ENCODE measurements at regions not wholly inside any gene's neighbourhood (a gene's known extent, or its start where the extent isn't known, plus 50 kb on each side); places are given as distances from the start of the nearest gene placed in this dataset.

DNA sequence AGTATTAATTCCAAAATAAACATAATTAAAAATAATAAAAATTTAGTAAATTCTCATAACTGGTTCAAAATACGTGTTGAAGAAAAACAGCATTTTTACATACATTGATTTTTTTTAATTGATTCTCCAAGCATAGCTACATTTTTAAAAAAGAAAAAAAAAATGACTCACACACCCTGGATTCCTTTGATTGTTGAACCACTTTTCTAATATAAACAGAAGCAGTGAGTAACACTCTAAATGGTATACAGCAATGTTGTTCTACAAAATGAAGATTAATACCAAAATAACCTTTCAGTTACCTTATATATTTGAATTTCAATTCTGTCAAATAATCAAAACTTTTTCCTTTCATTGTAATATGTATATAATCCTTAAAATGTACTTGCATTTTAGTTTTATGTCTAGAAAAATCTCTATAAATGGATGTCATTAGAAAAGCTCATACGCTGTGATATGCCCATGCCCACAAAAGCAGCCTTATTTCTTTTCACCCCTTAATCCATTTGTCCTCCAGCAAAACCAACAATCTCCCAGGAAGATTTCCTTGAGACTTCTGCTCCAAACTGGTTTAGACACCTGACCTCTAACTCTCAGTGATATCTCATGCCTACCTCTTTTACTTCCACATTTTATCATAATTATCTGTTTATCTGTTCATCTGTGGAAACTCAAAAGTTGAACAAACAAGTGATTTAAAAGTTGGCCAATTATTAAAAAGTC is 246.4 kb upstream of the NR5A2 start:
- intact Hi-C loops (cut with micrococcal nuclease; ENCODE audit: unreplicated experiment) (no loop called here), in situ Hi-C loops (cut with HindIII; ENCODE audit: low pct_unique_long_range_greater_than_20kb, low sequenced_read_pairs) (no loop called here)
- POLR2A ChIA-PET: interaction anchor here (0.6 kb wide), 1 partner anchor 14 kb away, joined by 5 read pairs; no protein-coding TSS in a partner anchor
- ATAC-seq (no peak), DNase-seq (ENCODE audit: low read depth, low spot score) (no peak)
- BruUV-seq (replicated peaks): no TSS peak
- CTCF ChIA-PET: no interaction called here
- Histone ChIP-seq H3K36me3 (ENCODE audit: control insufficient read depth, insufficient read depth, low read length) (no peaks in the 10 kb centered on the region), H3K4me1 (ENCODE audit: control insufficient read depth, insufficient read depth, low read length) (no peaks in the 10 kb centered on the region; the same call in 1 of the 2 replicates), H3K27me3 (ENCODE audit: control insufficient read depth, insufficient read depth, low read length) (no peaks in the 10 kb centered on the region), H3K9me3 (ENCODE audit: control insufficient read depth, insufficient read depth, low read depth, low read length) (no peaks in the 10 kb centered on the region), H3K4me3 (ENCODE audit: low read depth in 2 of 2, low read length in 2 of 2) (no peak overlapping the region), H3K27ac (ENCODE audit: low read length) (no peak overlapping the region)
- TF ChIP-seq REST (IDR thresholded peaks at IDR 0.05; ENCODE audit: insufficient read depth in 1 of 2, low read depth in 2 of 2, low read length in 1 of 2): no peak
- no peak for TF ChIP-seq POLR2AphosphoS5 (IDR thresholded peaks at IDR 0.05; ENCODE audit: low read depth, low read length)
- TF ChIP-seq TCF7L2 (IDR thresholded peaks at IDR 0.05; ENCODE audit: low read depth, low read length): no peak
- no peak for TF ChIP-seq SIN3A (IDR thresholded peaks at IDR 0.05; ENCODE audit: borderline replicate concordance, insufficient read depth, low read depth, low read length)
- TF ChIP-seq, protein P1, sequence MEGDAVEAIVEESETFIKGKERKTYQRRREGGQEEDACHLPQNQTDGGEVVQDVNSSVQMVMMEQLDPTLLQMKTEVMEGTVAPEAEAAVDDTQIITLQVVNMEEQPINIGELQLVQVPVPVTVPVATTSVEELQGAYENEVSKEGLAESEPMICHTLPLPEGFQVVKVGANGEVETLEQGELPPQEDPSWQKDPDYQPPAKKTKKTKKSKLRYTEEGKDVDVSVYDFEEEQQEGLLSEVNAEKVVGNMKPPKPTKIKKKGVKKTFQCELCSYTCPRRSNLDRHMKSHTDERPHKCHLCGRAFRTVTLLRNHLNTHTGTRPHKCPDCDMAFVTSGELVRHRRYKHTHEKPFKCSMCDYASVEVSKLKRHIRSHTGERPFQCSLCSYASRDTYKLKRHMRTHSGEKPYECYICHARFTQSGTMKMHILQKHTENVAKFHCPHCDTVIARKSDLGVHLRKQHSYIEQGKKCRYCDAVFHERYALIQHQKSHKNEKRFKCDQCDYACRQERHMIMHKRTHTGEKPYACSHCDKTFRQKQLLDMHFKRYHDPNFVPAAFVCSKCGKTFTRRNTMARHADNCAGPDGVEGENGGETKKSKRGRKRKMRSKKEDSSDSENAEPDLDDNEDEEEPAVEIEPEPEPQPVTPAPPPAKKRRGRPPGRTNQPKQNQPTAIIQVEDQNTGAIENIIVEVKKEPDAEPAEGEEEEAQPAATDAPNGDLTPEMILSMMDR (IDR thresholded peaks at IDR 0.05): no peak

DNA sequence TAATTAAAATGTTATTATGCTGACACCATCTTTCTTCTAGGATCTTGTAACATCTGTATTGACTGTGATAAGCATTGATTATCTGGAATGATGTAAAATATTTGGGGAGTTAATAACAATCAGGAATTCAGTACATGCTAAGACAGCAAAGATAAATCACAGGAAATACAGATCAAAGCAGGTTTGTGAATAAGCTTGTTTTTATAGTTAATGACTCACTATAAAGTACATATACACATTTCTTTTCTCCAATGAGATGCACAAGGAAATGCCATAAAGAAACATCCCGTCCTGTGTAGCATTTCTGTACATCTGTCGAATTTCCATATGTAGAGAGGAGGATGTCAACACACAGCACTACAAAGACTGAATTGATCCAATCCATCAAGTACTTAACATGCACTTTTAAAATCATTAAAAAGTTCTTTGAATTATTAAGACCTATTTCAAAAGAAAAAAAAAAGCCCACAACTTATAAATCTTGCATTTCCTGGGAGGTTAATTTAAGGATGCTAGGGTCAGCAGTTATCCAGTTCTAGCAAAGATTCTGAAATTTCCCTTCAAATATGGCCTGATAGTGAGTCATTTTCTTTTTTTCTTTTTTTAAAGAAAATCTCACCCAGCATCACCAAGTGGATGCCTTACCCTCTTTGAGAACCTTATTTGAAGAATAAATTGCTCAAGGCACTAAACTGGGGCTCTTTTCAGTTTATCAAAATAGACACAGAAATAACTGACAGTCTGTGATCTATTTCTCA is 243.2 kb upstream of the NR5A2 start:
- H3K27ac ChIP-seq (ENCODE audit: low read length): no peak overlapping the region
- H3K4me1 ChIP-seq (ENCODE audit: control insufficient read depth, insufficient read depth, low read length): no peaks in the 10 kb centered on the region; the same call in 1 of the 2 replicates
- no peaks in the 10 kb centered on the region for H3K27me3 ChIP-seq (ENCODE audit: control insufficient read depth, insufficient read depth, low read length)
- H3K36me3 ChIP-seq (ENCODE audit: control insufficient read depth, insufficient read depth, low read length): no peaks in the 10 kb centered on the region
- POLR2A ChIA-PET: interaction anchor here (0.6 kb wide), 1 partner anchor 744 kb away, joined by 4 read pairs; no protein-coding TSS in a partner anchor
- no peaks in the 10 kb centered on the region for H3K9me3 ChIP-seq (ENCODE audit: control insufficient read depth, insufficient read depth, low read depth, low read length)
- CTCF ChIA-PET: no interaction called here
- no TSS peak for BruUV-seq (replicated peaks)
- intact Hi-C loops (cut with micrococcal nuclease; ENCODE audit: unreplicated experiment): no loop called here
- in situ Hi-C loops (cut with HindIII; ENCODE audit: low pct_unique_long_range_greater_than_20kb, low sequenced_read_pairs): no loop called here
- TF ChIP-seq TCF7L2 (IDR thresholded peaks at IDR 0.05; ENCODE audit: low read depth, low read length): 0 out of 2 replicates have a peak, but pooled peaks have one; percentile 43
- no peak for TF ChIP-seq REST (IDR thresholded peaks at IDR 0.05; ENCODE audit: insufficient read depth in 1 of 2, low read depth in 2 of 2, low read length in 1 of 2)
- 0 out of 2 replicates have a peak, but pooled peaks have one; percentile 51 for ATAC-seq
- H3K4me3 ChIP-seq (ENCODE audit: low read depth in 2 of 2, low read length in 2 of 2): no peak overlapping the region
- no peak for DNase-seq (ENCODE audit: low read depth, low spot score)
